HG03342 (cell line): ENCODE measurements at regions not wholly inside any gene's neighbourhood (a gene's known extent, or its start where the extent isn't known, plus 50 kb on each side); places are given as distances from the start of the nearest gene placed in this dataset.
"Not testable (repeated sequence)": the region's sequence is repeated elsewhere in the genome, so short reads cannot be mapped to it uniquely, and the experiment has no call there.

Experiments used
- ATAC-seq: cut with Tn5 transposase; IDR thresholded peaks from one replicate; pipeline ENCODE4 v1.9.1; 2021; ENCODE audit warnings: mild to moderate bottlenecking, moderate library complexity; ENCODE audit not compliant: unreplicated experiment

DNA sequence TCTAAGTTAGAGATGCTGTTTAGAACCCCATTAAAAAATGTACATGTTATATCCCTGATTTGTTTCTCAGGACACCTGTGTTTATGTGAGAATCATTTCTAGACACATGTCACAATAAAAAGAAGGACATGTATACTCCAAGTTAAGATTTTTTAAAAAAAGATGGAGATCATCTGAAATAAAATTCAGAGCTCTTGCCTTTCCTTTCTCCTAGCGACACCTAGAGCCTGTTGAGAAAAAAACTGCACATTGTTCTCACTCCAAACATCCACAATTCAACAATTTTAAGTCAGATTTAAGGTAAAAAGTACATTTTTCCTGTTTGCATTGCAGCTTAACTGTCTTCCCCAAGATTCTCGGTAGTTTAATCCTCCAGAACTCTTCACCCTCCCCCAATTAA, 171.8 kb downstream of the ATP6V0E2 start:
- ATAC-seq: not testable (repeated sequence)

DNA sequence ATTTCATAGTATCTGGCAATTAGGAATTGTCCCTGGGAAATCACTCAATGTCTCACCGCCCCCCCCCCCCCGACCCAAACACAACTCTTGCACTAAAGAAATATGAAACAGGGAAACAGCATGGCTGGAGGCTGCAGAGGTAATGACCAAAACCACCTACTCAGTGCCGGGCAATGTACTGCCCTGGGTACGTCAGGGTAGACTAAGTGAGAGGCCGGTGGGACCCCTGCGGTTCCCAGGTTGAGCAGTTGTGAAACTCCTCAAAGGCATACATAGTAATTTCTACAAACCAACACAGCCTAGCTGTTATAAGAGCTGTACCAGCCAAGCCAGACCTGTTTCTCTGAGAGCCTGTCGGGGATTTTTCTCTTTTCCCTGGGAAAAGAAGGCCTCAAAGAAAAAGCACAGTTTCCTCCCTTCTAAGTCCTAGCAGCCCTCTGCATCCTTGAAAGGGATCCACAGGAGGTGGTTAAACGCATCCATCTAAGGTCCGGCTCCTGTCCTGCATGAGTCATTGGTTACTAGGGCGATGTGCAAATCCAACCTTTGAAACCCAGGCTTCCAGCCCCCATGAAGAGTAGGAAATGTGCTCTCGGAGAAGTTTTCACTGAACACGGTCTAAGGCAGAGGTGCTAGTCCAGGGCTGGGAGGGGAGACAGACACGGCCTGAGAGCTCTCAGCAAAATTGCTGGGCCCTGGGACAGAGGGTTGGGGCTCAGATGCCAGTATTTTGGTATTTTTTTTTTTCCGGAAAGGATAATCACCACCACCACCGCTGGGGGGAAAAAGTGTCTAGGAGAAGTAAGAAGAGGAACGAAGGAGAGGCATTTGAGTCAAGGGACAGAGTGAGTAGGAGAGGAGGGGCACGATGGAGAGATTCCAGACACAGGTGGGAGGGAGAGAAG, 172.8 kb downstream of the ATP6V0E2 start:
- ATAC-seq: not testable (repeated sequence)

DNA sequence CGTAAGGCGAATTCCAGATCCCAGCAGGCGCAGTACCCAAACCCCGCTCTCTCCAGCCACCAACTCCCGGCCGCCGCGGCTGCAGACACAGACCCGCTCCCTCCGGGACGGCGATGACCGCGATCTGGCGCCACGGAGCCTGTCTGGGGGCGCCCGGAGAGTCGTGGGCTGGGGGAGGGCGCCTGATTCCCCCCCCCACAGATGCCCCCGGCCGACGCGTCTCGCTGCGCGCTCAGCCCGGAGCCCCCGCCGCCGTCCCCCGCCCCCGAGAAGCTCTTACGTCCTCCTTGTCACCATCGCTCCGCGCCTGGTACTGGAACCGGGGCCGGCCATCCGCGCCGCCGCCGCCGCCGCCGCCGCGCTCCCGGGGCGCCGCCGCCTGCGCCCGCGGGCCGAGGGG, 173.6 kb downstream of the ATP6V0E2 start:
- not testable (repeated sequence) for ATAC-seq

DNA sequence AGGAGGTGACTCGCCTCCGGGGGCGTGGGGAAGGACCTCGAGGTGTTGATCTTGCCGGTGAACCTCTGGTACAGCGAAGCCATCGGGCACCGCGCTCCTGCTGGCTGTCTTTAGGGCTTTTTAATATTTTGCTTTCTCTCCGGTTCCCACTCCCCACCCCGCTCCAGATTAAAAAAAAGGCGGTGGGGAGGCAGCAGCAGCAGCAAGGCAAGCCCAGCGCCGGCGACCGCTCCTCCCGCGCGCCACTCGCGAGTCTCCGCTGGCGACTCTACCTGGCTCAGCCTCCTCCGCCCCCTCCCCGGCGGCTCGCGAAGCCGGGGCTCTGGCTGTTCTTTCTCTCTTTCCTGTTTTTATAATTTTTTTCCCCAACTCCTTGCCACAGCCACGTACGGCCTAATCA, 174.0 kb downstream of the ATP6V0E2 start:
- ATAC-seq: not testable (repeated sequence)

DNA sequence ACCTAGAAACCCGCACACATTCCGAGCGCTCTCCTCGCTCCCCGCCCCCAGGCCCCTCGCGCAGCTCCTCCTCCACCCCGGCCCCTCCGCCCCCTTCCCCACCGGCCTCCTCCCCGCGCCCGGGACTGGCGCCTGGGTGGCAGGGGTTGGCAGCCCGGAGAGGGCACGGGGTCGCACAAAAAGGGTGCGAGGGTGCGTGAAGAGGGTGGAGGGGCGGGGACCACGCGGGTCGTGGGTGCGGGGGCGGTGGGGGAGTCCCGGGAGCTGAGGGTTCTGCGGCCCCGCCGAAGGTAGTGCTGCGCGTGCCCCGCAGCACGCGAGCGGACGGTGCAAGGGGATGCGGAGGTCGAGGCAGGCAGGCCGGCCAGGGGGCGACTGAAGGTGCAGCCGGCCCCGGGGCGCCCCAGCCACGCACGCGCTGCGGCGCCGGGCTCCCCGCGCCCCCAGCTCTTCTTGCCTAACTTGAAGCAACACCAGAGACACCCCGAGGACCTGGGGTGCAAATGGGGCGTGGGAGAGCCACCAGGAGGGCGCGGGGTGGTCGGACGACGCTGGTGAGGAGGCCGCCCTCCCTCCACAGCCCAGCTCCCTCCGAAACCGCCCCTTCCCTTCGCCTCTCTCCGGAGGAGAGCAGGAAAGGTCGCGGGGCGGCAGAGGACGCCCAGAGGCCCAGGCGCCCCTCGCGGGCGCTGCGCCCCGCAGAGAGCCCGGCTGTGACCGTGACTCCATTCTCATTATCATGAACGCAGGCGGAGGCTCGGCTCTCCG, 174.7 kb downstream of the ATP6V0E2 start:
- not testable (repeated sequence) for ATAC-seq

DNA sequence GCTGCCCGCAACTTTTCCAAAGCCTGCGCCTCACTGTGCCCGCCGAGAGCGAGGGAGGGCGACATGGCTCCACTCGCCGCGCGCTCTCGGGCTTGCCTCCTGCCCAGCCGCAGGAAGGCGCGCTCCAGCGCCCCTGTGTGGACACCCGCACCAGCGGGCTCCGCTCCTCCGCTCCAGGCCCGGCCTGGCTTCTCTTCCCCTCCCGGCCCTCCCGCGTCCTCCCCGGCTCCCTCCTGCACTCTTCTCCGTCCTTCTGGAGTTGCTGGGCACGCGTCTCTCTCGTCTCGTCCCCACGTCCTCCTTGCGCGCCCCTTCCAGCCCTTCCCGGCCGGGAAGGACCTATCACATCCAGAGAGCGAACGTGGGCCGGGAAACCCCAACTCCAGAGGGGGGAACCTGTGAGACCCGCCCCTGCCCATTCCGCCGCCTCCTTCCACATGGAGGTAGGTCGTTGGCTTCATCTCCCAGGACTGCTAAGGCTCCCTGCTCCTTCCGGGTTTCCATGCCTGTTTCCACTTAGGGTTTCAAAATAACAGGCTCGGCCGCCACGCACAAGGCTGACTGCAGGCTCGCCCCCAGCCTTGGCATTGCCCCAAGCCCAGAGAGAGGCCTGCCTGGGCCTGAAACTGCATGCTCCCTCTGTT, 175.4 kb downstream of the ATP6V0E2 start:
- ATAC-seq: not testable (repeated sequence)

DNA sequence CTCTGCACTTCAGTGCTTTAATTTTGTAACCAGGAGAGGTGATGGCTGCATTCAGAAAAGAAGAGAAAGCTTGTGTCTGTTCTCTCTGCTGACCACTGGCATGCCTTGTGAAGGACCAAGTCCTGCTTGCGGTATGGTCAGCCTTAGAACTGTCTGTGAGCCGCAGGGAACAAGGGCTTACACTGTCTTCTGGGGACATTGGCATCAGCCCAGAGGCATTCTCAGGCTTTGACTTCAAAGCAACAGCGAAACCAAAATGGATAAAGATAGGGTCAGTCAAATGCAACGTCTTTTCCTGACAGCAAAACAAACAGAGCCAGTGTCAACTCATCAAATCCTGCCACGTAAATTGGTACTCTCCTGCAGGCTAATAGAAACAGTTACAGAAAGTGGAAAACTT, 179.6 kb downstream of the ATP6V0E2 start:
- not testable (repeated sequence) for ATAC-seq

DNA sequence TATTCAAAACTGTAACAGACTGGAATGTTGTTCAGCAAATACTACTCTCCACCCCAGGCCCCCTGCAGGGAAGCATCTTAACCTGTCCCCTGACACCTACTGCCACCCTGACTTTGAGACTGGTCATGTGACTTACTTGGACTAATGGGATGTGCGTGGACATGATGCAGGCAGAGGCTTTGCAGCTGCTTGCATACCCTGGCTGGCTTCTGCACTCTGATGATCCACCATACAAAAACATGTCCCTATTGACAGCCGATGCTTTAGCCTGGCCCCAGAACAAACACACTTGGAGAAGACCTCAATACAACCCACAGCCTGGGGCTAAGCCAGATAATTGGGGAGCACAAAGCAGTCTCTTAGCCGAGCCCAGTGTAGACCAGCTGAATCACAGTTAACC, 180.5 kb downstream of the ATP6V0E2 start:
- ATAC-seq: not testable (repeated sequence)

DNA sequence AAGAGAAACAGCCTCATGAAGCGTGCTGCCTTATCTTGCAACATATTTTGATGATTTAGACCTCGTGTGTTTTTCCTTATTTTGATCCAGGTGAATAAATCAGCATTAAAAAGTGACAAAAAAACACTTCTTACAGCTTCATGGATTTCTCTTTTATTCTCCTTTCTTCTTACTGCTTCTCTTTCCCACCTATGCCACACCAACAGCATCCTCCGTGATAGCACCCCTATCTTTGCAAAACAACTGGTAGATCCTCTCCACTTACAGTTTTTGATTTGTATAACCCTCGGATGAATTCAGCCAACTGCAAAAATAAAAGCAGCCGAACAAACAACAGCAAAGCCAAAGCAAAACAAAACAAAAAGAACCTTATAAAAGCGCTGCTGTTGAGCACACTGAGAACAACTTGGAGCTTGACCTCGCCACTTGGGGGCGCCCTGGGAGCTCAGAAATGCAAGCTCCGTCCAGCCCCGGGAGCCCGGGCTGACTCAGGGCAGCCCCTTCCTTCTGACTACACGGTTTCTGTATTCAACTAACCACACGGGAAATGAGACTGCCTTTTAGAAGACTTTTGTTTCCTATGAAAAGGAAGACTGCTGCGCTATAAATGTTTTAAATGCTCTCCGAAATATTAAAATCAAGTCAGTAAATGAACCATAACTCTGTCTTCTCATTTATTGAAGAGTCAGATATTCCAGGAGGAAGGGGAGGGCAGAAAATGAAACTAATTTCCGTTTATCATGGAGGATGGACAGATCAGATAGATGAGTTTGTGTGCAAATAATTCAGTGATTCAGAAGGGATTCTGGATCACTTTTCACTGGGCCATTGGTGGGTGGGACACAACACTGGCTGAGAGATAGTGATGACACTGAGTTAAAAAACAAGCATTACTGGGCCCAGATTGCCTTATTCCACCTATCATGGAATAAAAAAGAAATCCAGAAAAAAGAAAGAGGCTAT, 186.8 kb downstream of the ATP6V0E2 start:
- ATAC-seq: peak; percentile 96

DNA sequence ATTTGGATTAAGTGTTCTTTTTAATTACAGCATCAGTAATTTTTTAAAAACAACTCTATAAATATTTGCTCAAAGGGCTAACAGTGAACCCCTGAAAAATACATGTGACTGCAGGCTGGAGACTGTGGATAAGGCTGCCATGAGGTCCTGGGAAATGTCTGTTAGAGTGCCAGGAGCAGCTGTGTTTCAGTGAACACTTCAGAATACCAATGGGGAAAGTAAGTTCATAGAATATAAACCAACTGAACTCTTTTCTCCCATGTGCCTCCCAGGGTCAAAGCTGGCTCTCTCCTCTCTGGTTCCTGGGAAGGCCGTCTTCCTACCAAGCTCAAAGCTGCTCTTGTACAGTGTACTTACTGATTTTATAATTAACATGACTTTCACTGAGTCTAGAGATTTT, 189.4 kb downstream of the ATP6V0E2 start:
- not testable (repeated sequence) for ATAC-seq

DNA sequence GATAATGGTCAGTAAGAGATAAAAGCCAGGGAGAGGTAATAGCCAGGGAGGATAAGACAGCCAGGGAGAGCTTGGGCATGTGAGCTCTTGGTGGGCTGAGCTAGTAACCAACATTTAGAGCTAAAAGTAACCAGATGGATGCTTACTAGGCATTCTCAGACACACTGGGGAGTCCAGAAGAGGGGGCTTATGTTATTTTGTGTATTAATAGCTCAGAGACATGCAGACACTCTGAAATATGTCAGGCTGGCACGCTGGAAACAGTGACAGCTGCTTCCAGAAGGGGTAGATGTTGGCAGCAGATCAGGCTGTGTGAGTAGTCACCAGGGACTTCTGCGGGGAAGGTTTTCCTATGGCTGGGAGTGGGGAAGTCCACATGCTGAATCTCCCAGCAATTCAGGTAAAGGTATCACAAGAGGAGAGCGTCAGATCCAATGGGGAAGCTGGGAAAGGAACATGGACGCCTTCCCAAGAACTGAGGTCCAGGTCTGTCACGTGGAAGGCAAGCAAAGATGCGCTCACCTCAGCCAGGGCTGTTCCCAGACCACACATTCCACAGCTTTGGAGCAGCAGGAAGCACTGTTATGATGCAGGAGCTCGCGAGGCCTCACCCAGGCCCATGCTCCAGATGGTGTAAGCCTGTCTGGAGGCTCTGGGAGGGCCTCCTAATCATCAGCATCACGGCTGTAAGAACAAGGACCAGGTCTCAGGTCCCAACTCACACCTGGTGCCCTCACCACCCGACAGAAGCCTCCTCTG, 196.0 kb downstream of the ATP6V0E2 start:
- ATAC-seq: not testable (repeated sequence)

DNA sequence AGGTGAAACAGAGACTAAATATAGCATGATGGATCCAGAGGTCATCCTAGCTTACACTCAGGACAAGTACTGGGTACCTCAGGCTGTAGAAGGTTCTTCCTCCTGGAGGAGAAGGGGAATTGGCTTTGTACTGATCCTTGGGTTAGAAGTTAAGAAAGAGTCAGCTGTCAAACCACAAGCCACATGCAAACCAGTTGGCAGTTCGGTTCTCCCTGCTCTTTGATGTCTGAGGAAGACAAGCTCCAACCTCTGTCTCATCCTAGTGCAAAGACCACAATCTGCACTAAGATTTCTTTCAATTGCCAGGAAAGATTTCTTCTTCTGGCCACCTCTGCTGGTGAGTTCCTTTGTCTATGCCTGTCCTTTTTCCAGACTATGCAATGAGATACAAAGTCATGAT, 203.8 kb downstream of the ATP6V0E2 start:
- ATAC-seq: not testable (repeated sequence)

DNA sequence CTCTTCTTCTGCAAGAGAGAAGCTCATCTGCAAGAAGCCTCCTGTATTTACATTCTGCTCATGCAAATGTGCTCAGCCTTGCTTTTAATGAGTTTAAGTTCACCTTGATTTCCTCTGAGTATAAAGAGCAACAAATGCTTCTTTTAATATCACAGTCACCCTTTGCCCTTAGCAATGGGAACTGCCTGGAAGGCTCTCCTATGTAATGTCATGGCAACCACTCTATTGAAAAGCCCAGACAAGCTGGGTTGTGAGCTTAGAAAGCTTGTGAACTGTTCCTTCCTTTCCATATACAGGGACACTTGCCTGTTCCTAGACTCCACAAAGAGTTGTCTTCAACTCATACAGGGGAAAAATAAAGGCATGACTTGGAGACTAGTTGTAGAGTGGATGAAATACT, 208.1 kb downstream of the ATP6V0E2 start:
- ATAC-seq: not testable (repeated sequence)

DNA sequence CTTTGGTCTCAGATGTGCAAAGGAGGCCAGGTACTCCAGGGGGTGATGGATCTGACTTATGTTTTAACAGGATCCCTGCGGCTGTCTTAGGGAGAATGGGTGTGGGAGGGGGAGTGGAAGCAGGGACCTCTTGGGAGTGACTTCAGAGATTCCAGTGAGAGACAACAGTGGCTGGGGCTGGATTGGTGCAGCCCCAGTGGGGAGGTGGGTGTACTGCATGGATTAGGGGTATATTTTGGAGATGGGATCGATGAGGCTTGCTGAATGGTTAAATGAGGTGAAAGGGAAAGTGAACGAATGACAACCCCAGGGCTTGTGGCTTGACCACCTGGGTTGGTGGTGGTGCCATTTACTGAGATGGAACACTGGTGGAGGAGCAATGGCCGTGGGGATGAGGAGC, 211.0 kb downstream of the ATP6V0E2 start:
- ATAC-seq: not testable (repeated sequence)

DNA sequence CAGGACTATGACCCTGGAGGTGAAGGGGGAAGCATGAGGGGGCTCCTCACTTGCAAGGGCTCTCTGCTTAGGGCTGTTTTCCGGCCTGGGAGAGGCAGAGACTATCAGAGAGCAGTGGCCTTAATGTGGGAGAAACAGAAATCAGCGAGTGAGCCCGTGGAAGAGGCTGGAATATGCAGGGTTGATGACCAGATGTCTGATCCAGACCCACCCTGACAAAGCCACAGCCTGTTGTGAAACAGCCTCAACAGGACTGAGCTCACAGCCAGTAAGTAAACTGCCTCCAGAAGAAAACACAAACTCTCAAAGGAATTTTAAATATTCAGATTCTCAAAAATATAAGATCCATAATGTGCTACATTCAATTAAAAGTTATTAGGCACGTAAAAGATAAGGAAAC, 213.7 kb downstream of the ATP6V0E2 start:
- not testable (repeated sequence) for ATAC-seq

DNA sequence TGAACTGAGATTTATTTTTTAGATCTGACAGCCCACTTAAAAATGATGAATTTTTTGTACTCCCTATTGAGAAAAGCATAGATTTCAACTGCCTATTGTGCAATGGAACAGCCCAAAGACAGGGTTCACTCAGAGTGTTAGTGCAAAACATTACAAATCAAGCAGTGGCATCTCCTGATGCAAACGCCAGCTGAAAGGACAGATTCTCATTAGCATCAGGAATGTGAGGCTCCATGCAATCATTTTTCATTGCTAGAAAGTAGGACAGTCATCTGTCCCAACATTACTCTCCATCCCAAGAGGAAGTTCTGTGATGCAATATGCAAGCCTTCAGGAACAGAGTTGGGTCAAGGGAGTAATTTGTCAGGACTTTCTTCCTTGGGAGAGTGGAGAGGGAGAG, 215.4 kb downstream of the ATP6V0E2 start:
- not testable (repeated sequence) for ATAC-seq

DNA sequence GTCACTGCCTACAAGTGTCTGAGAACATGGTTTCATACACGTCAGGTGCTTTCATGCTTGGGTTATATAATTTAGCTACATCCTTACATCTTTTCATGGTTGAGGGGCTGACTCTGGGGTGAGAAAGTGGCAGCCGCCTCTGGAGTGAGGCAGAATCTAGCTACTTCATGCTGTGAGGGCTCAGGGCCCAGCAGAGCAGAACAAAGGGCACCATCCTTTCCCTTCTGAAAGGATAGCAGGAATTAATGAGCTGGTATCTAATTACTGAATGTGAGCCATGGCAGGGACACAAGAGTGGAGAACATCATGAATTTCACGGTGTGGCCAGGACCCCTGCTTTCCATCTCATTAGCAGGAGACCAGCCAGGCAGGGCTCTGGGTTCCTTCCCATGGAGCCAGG, 217.0 kb downstream of the ATP6V0E2 start:
- ATAC-seq: not testable (repeated sequence)

DNA sequence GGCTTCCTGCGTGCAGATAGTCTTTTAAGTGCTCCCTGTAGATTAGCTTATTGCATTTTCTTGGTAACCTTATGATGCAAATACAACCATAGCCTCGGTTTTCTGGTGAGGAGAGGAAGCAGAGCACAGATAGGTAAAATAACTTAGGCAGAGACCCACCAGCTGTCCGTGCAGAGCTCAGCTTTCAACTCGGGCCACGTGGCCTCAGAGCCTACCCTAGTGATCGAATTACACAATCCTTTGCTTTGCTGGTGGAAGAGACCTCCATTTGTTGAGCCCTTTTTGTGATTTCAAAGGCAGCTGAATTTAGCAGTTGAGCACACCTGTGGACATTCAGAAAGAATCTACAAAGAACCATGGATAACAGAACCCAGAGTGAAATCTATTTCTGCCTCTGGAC, 220.1 kb downstream of the ATP6V0E2 start:
- ATAC-seq: not testable (repeated sequence)

DNA sequence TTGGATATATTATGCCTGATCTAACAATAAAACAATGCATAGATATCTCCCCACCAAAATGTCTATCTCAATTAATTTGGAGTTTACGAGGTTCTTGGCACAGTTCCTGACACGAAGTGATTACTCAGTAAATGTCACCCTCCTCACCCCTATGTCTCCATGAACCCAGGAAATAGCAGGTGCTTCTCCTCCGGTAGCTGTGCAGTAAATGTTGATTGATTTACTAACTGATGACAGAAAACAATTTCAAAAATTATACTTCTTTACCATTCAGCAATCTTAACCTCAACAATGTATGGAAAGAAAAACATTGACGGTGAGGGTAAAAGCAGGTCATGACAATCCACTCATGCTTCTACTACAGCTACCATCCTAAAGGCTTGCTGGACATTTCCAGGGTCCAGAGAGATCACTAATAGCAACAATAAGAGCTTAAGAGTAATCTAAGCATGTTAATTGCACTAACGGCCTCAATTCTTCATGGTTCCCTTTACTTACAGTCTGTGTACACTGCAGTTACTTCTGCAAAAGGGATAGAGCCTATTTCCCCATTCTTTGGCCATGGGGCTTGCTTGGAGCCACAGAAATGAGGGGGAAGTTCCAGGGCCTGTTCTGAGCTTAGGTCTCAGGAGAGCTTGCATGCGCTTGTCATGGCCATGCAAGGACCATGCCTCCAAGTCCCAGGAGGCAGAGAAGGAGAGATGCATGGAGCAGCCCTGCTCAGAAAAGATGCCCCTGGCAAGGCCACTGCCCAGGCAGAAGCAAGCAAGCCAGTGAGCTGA, 222.6 kb downstream of the ATP6V0E2 start:
- not testable (repeated sequence) for ATAC-seq
